Panc1 (cell line): ENCODE measurements at regions not wholly inside any gene's neighbourhood (a gene's known extent, or its start where the extent isn't known, plus 50 kb on each side); places are given as distances from the start of the nearest gene placed in this dataset.

Experiments used
- ATAC-seq: fragments of 200-7000 bp; cut with Tn5 transposase; 2 replicates; pipeline ENCODE4 v1.9.1; 2020; ENCODE audit warnings: mild to moderate bottlenecking, moderate library complexity
- BruUV-seq: library from RNA; stranded (reverse); fragments of 400-500 nt; replicated peaks from 2 replicates; lab custom pipeline; 2021; lab: Mats Ljungman, UMichigan
- CTCF ChIA-PET: fragments of 300-600 bp; sonication (Branson Sonifier 250); formaldehyde crosslinking; loops from one replicate; lab custom pipeline; 2022; ENCODE audit warnings: antibody characterized with exemption; lab: Charles Lee
- POLR2A ChIA-PET: fragments of 300-600 bp; sonication (Branson Sonifier 250); formaldehyde crosslinking; loops from one replicate; lab custom pipeline; 2022; ENCODE audit warnings: antibody characterized with exemption; lab: Charles Lee
- DNase-seq: peaks from one replicate; pipeline ENCODE4 v3.0.0-alpha.2; 2010; ENCODE audit warnings: low read depth, low spot score
- H3K27ac ChIP-seq: 2 replicates; pipeline ENCODE4 v1.5.1; 2011; ENCODE audit warnings: mild to moderate bottlenecking, low read length, inconsistent platforms
- H3K27me3 ChIP-seq: fragments of 200-500 bp; sonication (Bioruptor generic); 2 replicates; pipeline ENCODE4 v1.6.0; 2014; ENCODE audit warnings: low read length, inconsistent platforms; ENCODE audit not compliant: control insufficient read depth, insufficient read depth
- H3K36me3 ChIP-seq: fragments of 200-500 bp; sonication (Bioruptor generic); 2 replicates; pipeline ENCODE4 v1.5.1; 2014; ENCODE audit warnings: inconsistent platforms, mild to moderate bottlenecking, low read length, moderate library complexity; ENCODE audit not compliant: control insufficient read depth, insufficient read depth
- H3K4me1 ChIP-seq: 2 replicates; pipeline ENCODE4 v1.5.1; 2011; ENCODE audit warnings: inconsistent platforms, mild to moderate bottlenecking, low read length, moderate library complexity; ENCODE audit not compliant: control insufficient read depth, insufficient read depth
- H3K4me3 ChIP-seq, 2 experiments: 2 replicates each; pipeline ENCODE4 v1.5.1; 2011 to 2012; ENCODE audit warnings: low read depth in 2 of 2, low read length in 2 of 2, mild to moderate bottlenecking in 2 of 2, inconsistent platforms in 1 of 2, moderate library complexity in 1 of 2
- H3K9me3 ChIP-seq: fragments of 200-500 bp; sonication (Bioruptor generic); 2 replicates; pipeline ENCODE4 v1.5.1; 2014; ENCODE audit warnings: low read depth, mild to moderate bottlenecking, inconsistent platforms, low read length, moderate library complexity; ENCODE audit not compliant: control insufficient read depth, insufficient read depth
- CTCF ChIP-seq: fragments of 450-650 bp; IDR thresholded peaks from 2 replicates; pipeline ENCODE4 v1.5.1; 2017; ENCODE audit warnings: mild to moderate bottlenecking
- POLR2AphosphoS5 ChIP-seq: IDR thresholded peaks from 2 replicates; pipeline ENCODE4 v1.6.1; 2012; ENCODE audit warnings: mild to moderate bottlenecking, low read depth, low read length, moderate library complexity
- REST ChIP-seq, 2 experiments: IDR thresholded peaks; 2 replicates each; pipeline ENCODE4 v1.6.1; 2011 to 2012; ENCODE audit warnings: low read depth in 2 of 2, control low read depth in 1 of 2, low read length in 1 of 2, mild to moderate bottlenecking in 1 of 2, moderate library complexity in 1 of 2; ENCODE audit not compliant: insufficient read depth in 1 of 2
- SIN3A ChIP-seq: IDR thresholded peaks from 2 replicates; pipeline ENCODE4 v1.6.1; 2012; ENCODE audit warnings: low read depth, mild to moderate bottlenecking, low read length, moderate library complexity, borderline replicate concordance; ENCODE audit not compliant: insufficient read depth
- TCF7L2 ChIP-seq: IDR thresholded peaks from 2 replicates; pipeline ENCODE4 v1.6.1; 2011; ENCODE audit warnings: mild to moderate bottlenecking, low read depth, low read length, inconsistent platforms
- in situ Hi-C: cut with HindIII; loops from 2 replicates; pipeline ENCODE4 v1.10.0; 2016; ENCODE audit warnings: low sequenced_read_pairs, low pct_unique_long_range_greater_than_20kb
- intact Hi-C: fragments of 100-400 bp; cut with micrococcal nuclease; formaldehyde crosslinking; loops from one replicate; pipeline ENCODE4 v1.10.0; 2022; ENCODE audit not compliant: unreplicated experiment

GRCh38 chr1:30403061-30403645, 320.2 kb downstream of the MATN1 start:
- Histone ChIP-seq H3K27ac (no peak overlapping the region), H3K4me3 (no peak overlapping the region), H3K27me3 (no peaks in the 10 kb centered on the region), H3K4me1 (no peaks in the 10 kb centered on the region; the same call in 1 of the 2 replicates), H3K9me3 (no peaks in the 10 kb centered on the region), H3K36me3 (no peaks in the 10 kb centered on the region)
- DNase-seq (no peak), ATAC-seq (no peak)
- POLR2A ChIA-PET, result no interaction called here
- in situ Hi-C loops, result no loop called here
- intact Hi-C loops, result no loop called here
- no peak for TF ChIP-seq POLR2AphosphoS5
- TF ChIP-seq SIN3A, result no peak
- TF ChIP-seq TCF7L2, result no peak
- no peak for TF ChIP-seq REST (IDR thresholded peaks at IDR 0.05; ENCODE audit: insufficient read depth in 1 of 2, low read depth in 2 of 2, low read length in 1 of 2)
- TF ChIP-seq CTCF, result no peak
- CTCF ChIA-PET, result no interaction called here
- BruUV-seq, result no TSS peak

GRCh38 chr1:30402031-30402430, 321.4 kb downstream of the MATN1 start:
- ATAC-seq, result no peak
- in situ Hi-C loops, result no loop called here
- intact Hi-C loops, result no loop called here
- Histone ChIP-seq H3K4me3 (no peak overlapping the region), H3K36me3 (no peaks in the 10 kb centered on the region), H3K27me3 (no peaks in the 10 kb centered on the region), H3K9me3 (no peaks in the 10 kb centered on the region), H3K4me1 (no peaks in the 10 kb centered on the region; the same call in 1 of the 2 replicates), H3K27ac (no peak overlapping the region)
- ChIA-PET POLR2A (interaction anchor here (0.6 kb wide), 1 partner anchor 313 kb away, joined by 3 read pairs; no protein-coding TSS in a partner anchor), CTCF (no interaction called here)
- no peak for DNase-seq
- no TSS peak for BruUV-seq
- TF ChIP-seq CTCF (no peak), REST (IDR thresholded peaks at IDR 0.05; ENCODE audit: insufficient read depth in 1 of 2, low read depth in 2 of 2, low read length in 1 of 2) (no peak), TCF7L2 (no peak), SIN3A (no peak), POLR2AphosphoS5 (no peak)
